B cell (primary cell): ENCODE measurements at regions not wholly inside any gene's neighbourhood (a gene's known extent, or its start where the extent isn't known, plus 50 kb on each side); places are given as distances from the start of the nearest gene placed in this dataset.

Experiments
- EZH2 ChIP-seq: IDR thresholded peaks from 2 replicates; pipeline ENCODE4 v1.6.1; 2012; ENCODE audit warnings: borderline replicate concordance, low read depth, mild to moderate bottlenecking, moderate library complexity, low read length; ENCODE audit not compliant: insufficient read depth, poor library complexity, severe bottlenecking
- TF ChIP-seq, protein P1 (sequence below): fragments of 200-600 bp; IDR thresholded peaks from one replicate; pipeline ENCODE4 v1.8.0; 2022; ENCODE audit warnings: antibody characterized with exemption, mild to moderate bottlenecking

DNA sequence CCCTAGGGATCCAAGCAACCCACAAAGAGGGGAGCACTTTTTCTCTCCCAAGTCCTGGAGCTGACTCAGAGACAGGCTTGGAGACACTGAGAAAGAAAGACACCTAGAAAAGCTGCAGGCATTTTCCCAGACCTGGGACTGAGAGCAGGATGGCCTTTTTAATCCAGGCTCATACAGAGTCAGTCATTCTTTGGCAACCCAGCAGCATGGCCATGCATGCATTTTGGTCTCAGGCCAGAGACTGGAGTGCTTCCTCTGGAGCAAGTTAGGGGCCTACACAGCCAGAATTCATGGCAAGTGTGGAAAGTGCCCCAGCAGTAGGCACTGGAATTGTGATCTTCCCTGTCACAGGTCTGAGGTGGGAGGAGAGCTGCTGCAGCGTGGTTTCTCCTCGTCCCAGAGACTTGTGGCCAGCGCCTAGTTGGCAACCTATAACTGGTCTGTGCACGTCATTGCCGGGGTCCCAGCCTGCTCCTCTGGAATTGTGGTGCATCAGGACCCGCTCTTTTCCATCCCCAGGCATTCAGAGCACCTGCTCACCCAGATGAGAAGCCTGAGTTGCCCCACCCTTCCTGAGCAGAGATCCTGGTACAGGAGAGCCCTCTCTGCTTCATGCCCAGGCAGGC is 231.9 kb upstream of the RAB6C start:
- TF ChIP-seq, protein P1, sequence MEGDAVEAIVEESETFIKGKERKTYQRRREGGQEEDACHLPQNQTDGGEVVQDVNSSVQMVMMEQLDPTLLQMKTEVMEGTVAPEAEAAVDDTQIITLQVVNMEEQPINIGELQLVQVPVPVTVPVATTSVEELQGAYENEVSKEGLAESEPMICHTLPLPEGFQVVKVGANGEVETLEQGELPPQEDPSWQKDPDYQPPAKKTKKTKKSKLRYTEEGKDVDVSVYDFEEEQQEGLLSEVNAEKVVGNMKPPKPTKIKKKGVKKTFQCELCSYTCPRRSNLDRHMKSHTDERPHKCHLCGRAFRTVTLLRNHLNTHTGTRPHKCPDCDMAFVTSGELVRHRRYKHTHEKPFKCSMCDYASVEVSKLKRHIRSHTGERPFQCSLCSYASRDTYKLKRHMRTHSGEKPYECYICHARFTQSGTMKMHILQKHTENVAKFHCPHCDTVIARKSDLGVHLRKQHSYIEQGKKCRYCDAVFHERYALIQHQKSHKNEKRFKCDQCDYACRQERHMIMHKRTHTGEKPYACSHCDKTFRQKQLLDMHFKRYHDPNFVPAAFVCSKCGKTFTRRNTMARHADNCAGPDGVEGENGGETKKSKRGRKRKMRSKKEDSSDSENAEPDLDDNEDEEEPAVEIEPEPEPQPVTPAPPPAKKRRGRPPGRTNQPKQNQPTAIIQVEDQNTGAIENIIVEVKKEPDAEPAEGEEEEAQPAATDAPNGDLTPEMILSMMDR: no peak
- TF ChIP-seq EZH2: no peak
